ENCODE measurements at regions not wholly inside any gene's neighbourhood (a gene's known extent, or its start where the extent isn't known, plus 50 kb on each side); places are given as distances from the start of the nearest gene placed in this dataset.

DNA sequence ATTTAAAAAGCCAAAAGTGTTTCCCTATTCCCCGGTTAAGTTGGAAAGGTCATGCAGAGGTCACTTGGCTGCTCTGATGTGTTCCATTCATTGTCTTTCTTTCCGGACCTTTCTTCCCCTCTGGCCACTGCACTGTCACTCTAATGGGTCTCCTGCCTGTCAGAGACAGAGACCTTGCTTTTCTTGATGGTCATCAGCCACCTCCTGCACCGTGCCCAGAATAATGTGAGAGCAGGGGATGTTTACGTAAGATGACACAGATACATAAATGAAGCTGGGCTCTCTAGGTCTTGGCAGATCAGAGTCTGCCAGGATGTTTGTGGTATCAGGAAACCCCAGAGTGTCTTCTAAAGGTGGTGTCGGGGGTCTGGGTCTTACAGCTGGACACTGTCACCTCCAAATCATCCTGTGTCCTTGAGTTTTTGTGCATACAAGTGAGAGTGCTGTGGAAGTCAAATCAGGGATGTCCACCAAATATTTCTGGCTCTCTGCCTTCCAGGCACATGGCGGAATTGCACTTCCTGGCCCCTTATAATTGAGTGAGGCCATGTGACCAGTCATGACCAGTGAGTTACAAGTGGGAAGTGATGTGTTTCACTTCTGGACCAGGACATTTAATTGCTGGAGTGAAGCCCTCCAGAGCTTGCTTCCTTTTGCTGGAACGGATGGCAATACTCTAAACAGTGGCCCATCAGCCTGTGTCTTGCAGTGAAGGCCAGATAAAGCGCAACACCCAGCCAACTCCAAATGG, 130.6 kb upstream of the ATP6AP2 start:
- Histone ChIP-seq H3K4me1 (peaks cover 0 to 9% (median 0%) of the 10 kb centered on the region in 4 donors), H3K27me3 (no peaks in the 10 kb centered on the region), H3K36me3 (no peaks in the 10 kb centered on the region), H3K27ac (no peak overlapping the region), H3K9me3 (no peaks in the 10 kb centered on the region), H3K4me3 (no peak overlapping the region)
- in situ Hi-C loops (cut with MboI; ENCODE audit: low pct_ligation_motif_present in 1 of 4, low pct_unique_long_range_greater_than_20kb in 1 of 4, low sequenced_read_pairs in 3 of 4) (no loop called here), intact Hi-C loops (cut with DNase I; ENCODE audit: low total_unique reads) (no loop called here)
- DNase-seq = no peak
- no peak for TF ChIP-seq POLR2A (IDR thresholded peaks at IDR 0.05)
- TF ChIP-seq POLR2AphosphoS5 (IDR thresholded peaks at IDR 0.05) = no peak
- TF ChIP-seq, protein P1, sequence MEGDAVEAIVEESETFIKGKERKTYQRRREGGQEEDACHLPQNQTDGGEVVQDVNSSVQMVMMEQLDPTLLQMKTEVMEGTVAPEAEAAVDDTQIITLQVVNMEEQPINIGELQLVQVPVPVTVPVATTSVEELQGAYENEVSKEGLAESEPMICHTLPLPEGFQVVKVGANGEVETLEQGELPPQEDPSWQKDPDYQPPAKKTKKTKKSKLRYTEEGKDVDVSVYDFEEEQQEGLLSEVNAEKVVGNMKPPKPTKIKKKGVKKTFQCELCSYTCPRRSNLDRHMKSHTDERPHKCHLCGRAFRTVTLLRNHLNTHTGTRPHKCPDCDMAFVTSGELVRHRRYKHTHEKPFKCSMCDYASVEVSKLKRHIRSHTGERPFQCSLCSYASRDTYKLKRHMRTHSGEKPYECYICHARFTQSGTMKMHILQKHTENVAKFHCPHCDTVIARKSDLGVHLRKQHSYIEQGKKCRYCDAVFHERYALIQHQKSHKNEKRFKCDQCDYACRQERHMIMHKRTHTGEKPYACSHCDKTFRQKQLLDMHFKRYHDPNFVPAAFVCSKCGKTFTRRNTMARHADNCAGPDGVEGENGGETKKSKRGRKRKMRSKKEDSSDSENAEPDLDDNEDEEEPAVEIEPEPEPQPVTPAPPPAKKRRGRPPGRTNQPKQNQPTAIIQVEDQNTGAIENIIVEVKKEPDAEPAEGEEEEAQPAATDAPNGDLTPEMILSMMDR (IDR thresholded peaks at IDR 0.05) = no peak
- TF ChIP-seq EP300 (IDR thresholded peaks at IDR 0.05; ENCODE audit: low read depth) = no peak
- whole genome bisulfite sequencing, 2 donors (ENCODE audit: low coverage in 1 of 2) = 31 to 70% methylated on average over 2 to 8 of the region's 8 CpGs

DNA sequence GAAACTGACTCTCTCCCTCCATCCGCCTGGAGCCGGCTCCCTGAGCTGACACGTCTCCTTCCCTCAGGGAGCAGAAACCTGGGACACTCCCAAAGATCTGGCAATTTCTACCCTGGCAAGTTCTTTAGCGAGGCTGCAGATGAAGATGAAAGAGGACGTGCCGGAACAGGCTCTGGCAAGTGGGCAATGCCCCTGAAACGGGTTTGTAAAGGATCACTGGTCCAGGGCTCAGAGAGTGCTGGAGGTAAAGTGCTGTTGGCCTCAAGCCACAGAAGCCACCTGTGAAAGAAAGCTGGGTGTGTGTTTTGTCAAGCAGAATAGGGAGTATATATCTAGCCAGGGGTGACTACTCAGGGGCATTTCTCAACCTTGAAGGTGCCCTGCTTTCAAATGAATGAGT, 131.4 kb upstream of the ATP6AP2 start:
- Histone ChIP-seq H3K9me3 (no peaks in the 10 kb centered on the region), H3K4me1 (peaks cover 0 to 9% (median 0%) of the 10 kb centered on the region in 4 donors), H3K27ac (no peak overlapping the region), H3K4me3 (no peak overlapping the region), H3K27me3 (no peaks in the 10 kb centered on the region), H3K36me3 (no peaks in the 10 kb centered on the region)
- no peak for DNase-seq
- in situ Hi-C loops (cut with MboI; ENCODE audit: low pct_ligation_motif_present in 1 of 4, low pct_unique_long_range_greater_than_20kb in 1 of 4, low sequenced_read_pairs in 3 of 4) = no loop called here
- intact Hi-C loops (cut with DNase I; ENCODE audit: low total_unique reads) = no loop called here
- no peak for TF ChIP-seq POLR2A (IDR thresholded peaks at IDR 0.05)
- TF ChIP-seq POLR2AphosphoS5 (IDR thresholded peaks at IDR 0.05) = no peak
- TF ChIP-seq EP300 (IDR thresholded peaks at IDR 0.05; ENCODE audit: low read depth) = no peak
- TF ChIP-seq, protein P1 (IDR thresholded peaks at IDR 0.05) = no peak
- WGBS, 2 donors (ENCODE audit: low coverage in 1 of 2) = 72% methylated on average over 7 of the region's 7 CpGs; no CpG with 5 or more reads in 1 of the 2 donors

DNA sequence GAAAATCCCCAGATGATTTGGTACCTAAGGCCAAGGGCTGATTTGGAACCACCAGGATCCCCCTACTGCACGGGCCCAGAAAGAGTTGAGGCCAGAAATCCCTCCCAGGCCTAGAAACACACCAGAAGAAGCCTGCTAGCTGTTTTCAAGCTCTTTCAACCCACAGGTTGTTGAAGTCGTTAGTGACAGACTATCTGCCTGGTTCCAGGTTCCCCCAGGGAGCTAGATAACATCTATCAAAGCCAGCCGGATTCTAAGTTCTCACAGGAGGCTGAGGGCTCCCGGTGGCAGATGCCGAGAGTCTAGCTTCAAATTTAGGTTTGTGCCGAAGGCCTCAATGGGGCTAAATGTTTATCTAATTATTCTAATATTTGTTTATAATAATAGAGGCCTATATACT, 132.0 kb upstream of the ATP6AP2 start:
- H3K27ac ChIP-seq = no peak overlapping the region
- no peaks in the 10 kb centered on the region for H3K27me3 ChIP-seq
- no peaks in the 10 kb centered on the region for H3K9me3 ChIP-seq
- DNase-seq = no peak
- no peaks in the 10 kb centered on the region for H3K36me3 ChIP-seq
- TF ChIP-seq EP300 (IDR thresholded peaks at IDR 0.05; ENCODE audit: low read depth) (no peak), POLR2AphosphoS5 (IDR thresholded peaks at IDR 0.05) (no peak), POLR2A (IDR thresholded peaks at IDR 0.05) (no peak)
- TF ChIP-seq, protein P1 (IDR thresholded peaks at IDR 0.05) = no peak
- in situ Hi-C loops (cut with MboI; ENCODE audit: low pct_ligation_motif_present in 1 of 4, low pct_unique_long_range_greater_than_20kb in 1 of 4, low sequenced_read_pairs in 3 of 4) = no loop called here
- 69% methylated on average over 6 of the region's 6 CpGs; no CpG with 5 or more reads in 1 of the 2 donors for WGBS, 2 donors (ENCODE audit: low coverage in 1 of 2)
- intact Hi-C loops (cut with DNase I; ENCODE audit: low total_unique reads) = no loop called here
- H3K4me3 ChIP-seq = no peak overlapping the region
- H3K4me1 ChIP-seq = peaks cover 0 to 9% (median 0%) of the 10 kb centered on the region in 4 donors

DNA sequence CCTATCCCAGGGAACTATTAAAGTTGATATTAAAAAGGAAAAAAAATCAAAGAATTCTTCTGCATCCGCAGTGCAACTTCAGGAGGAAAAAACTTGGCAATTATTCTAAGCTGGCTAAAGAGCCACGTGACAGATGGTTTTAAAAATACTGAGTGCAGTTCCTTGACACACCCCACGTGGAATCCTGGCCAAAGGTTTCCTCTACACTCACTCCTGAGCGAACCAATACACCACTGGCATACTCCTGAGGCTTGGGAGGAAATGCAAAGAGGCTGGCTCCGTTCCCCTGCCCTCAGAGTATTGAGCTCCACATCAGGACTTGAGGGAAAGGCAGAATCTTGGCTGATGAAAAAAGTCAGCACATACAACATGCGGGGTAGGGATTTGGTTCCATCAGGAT, 133.8 kb upstream of the ATP6AP2 start:
- Histone ChIP-seq H3K9me3 (no peaks in the 10 kb centered on the region), H3K4me1 (peaks cover 0 to 9% (median 0%) of the 10 kb centered on the region in 4 donors), H3K27me3 (no peaks in the 10 kb centered on the region), H3K27ac (no peak overlapping the region), H3K36me3 (no peaks in the 10 kb centered on the region), H3K4me3 (no peak overlapping the region)
- in situ Hi-C loops (cut with MboI; ENCODE audit: low pct_ligation_motif_present in 1 of 4, low pct_unique_long_range_greater_than_20kb in 1 of 4, low sequenced_read_pairs in 3 of 4) (no loop called here), intact Hi-C loops (cut with DNase I; ENCODE audit: low total_unique reads) (no loop called here)
- TF ChIP-seq POLR2A (IDR thresholded peaks at IDR 0.05) (no peak), POLR2AphosphoS5 (IDR thresholded peaks at IDR 0.05) (no peak)
- peak; percentile 42 for DNase-seq
- WGBS, 2 donors (ENCODE audit: low coverage in 1 of 2) = 44% methylated on average over 6 of the region's 6 CpGs; no CpG with 5 or more reads in 1 of the 2 donors

All from transverse colon (tissue), 4 donors.